Karpas-422 (cell line): ENCODE measurements at regions not wholly inside any gene's neighbourhood (a gene's known extent, or its start where the extent isn't known, plus 50 kb on each side); places are given as distances from the start of the nearest gene placed in this dataset.

Experiments
- DNase-seq: peaks from one replicate; pipeline ENCODE4 v3.0.0-alpha.2; 2015
- H2AFZ ChIP-seq: fragments of 200-600 bp; sonication (generic); 2 replicates; pipeline ENCODE4 v1.6.1; 2014; ENCODE audit warnings: antibody characterized with exemption, low read length, mixed read lengths
- H3K27ac ChIP-seq: fragments of 200-600 bp; sonication (generic); 2 replicates; pipeline ENCODE4 v1.5.1; 2014; ENCODE audit warnings: mild to moderate bottlenecking, low read length, moderate library complexity
- H3K27me3 ChIP-seq: fragments of 200-600 bp; sonication (generic); 2 replicates; pipeline ENCODE4 v1.6.1; 2014; ENCODE audit warnings: low read length, mixed read lengths
- H3K36me3 ChIP-seq: fragments of 200-600 bp; sonication (generic); 2 replicates; pipeline ENCODE4 v1.6.1; 2014; ENCODE audit warnings: low read length, mixed read lengths; ENCODE audit not compliant: insufficient read depth
- H3K4me1 ChIP-seq: fragments of 200-600 bp; sonication (generic); 2 replicates; pipeline ENCODE4 v1.6.1; 2014; ENCODE audit warnings: mild to moderate bottlenecking, low read length, mixed read lengths
- H3K4me2 ChIP-seq: fragments of 200-600 bp; sonication (generic); 2 replicates; pipeline ENCODE4 v1.6.1; 2014; ENCODE audit warnings: low read length, low read depth, mild to moderate bottlenecking; ENCODE audit not compliant: poor library complexity, severe bottlenecking
- H3K4me3 ChIP-seq: fragments of 200-600 bp; sonication (generic); 2 replicates; pipeline ENCODE4 v1.5.1; 2014; ENCODE audit warnings: mild to moderate bottlenecking, antibody characterized with exemption, low read length, mixed read lengths
- H3K79me2 ChIP-seq: fragments of 200-600 bp; sonication (generic); 2 replicates; pipeline ENCODE4 v1.6.1; 2014; ENCODE audit warnings: mild to moderate bottlenecking, low read length, mixed read lengths
- H3K9ac ChIP-seq: fragments of 200-600 bp; sonication (generic); 2 replicates; pipeline ENCODE4 v1.6.0; 2014; ENCODE audit warnings: low read length
- H3K9me2 ChIP-seq: fragments of 200-600 bp; sonication (generic), shearing (Covaris generic); replicated peaks from 2 replicates; pipeline ENCODE4 v1.6.0; 2014; ENCODE audit warnings: mild to moderate bottlenecking, low read length, moderate library complexity; ENCODE audit not compliant: insufficient read depth
- H3K9me3 ChIP-seq: fragments of 300-700, 200-600 bp; sonication (generic); 2 replicates; pipeline ENCODE4 v1.6.1; 2014; ENCODE audit warnings: low read length, mixed read lengths
- H4K20me1 ChIP-seq: fragments of 200-600 bp; sonication (generic); 2 replicates; pipeline ENCODE4 v1.6.1; 2014; ENCODE audit warnings: mild to moderate bottlenecking, antibody characterized with exemption, low read length, low read depth; ENCODE audit not compliant: insufficient read depth

DNA sequence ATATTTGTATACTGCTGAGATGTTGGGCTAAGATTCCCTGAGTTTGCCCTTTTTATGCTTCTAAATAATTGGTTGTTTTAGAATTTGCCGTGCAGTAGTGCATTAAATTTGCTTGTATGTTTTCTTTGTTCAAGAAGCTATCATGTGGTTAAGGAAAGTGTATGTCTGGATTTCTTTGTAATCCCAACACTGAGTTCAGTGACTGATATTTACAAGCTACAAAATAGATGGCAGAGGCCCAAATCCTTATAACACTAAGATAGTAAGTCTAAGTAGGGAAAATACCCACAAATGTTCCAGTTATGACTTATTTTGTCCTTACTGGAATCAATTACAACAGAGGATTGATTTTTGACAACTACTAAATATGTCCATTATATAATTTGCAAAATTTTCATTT is 435.0 kb upstream of the KLF12 start:
- DNase-seq, result no peak
- no peaks in the 10 kb centered on the region for H3K79me2 ChIP-seq
- H2AFZ ChIP-seq, result no peak overlapping the region
- H3K4me2 ChIP-seq, result no peak overlapping the region
- H3K4me3 ChIP-seq, result no peak overlapping the region
- H3K27ac ChIP-seq, result no peak overlapping the region
- H4K20me1 ChIP-seq, result no peaks in the 10 kb centered on the region
- H3K9ac ChIP-seq, result no peak overlapping the region
- no peaks in the 10 kb centered on the region for H3K36me3 ChIP-seq
- no peaks in the 10 kb centered on the region for H3K27me3 ChIP-seq
- H3K4me1 ChIP-seq, result no peaks in the 10 kb centered on the region
- H3K9me3 ChIP-seq, result no peaks in the 10 kb centered on the region
- H3K9me2 ChIP-seq, result no peaks in the 10 kb centered on the region

DNA sequence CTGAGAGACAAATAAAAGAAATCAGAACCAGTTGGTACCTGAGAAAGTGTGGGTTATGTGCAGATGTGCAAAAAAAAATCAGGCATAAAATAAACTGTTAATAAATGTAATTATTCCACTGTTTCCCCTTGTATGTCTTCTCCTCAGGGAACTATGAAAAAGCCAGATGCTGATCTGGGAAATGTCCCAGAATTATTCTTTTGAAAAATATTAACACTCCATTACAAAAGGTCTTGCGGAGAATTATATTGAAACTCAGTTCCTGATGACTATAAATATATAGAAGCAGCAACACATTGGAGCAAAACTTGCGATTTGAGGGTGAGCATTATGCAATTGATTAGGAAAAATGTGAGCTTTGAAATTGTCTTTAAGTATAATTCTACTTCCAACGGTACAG is 433.3 kb upstream of the KLF12 start:
- H3K4me1 ChIP-seq, result no peaks in the 10 kb centered on the region
- H3K9me3 ChIP-seq, result no peaks in the 10 kb centered on the region
- H3K27ac ChIP-seq, result no peak overlapping the region
- no peaks in the 10 kb centered on the region for H3K27me3 ChIP-seq
- no peak overlapping the region for H3K4me2 ChIP-seq
- no peaks in the 10 kb centered on the region for H4K20me1 ChIP-seq
- no peak overlapping the region for H3K4me3 ChIP-seq
- no peak overlapping the region for H2AFZ ChIP-seq
- DNase-seq, result no peak
- no peaks in the 10 kb centered on the region for H3K36me3 ChIP-seq
- no peaks in the 10 kb centered on the region for H3K79me2 ChIP-seq
- no peaks in the 10 kb centered on the region for H3K9me2 ChIP-seq
- H3K9ac ChIP-seq, result no peak overlapping the region

DNA sequence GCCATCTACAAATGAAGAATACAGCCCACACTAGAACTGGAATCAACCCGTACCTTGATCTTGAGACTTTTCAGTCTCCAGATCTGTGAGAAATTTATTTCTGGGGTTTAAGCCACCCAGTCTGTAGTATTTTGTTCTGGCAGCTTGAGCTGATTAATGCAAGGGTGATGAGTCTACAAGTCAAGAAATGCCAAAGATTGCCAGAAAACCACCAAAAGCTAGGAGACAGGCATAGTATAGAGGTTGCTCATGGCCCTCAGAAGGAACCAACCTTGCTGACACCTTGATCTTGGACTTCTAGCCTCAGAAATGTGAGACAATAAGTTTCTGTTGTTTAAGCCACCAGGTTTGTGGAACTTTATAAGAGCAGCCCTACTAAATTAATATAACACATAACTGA is 428.2 kb upstream of the KLF12 start:
- no peaks in the 10 kb centered on the region for H3K4me1 ChIP-seq
- H3K4me2 ChIP-seq, result no peak overlapping the region
- no peaks in the 10 kb centered on the region for H3K79me2 ChIP-seq
- H3K9ac ChIP-seq, result no peak overlapping the region
- H3K9me3 ChIP-seq, result no peaks in the 10 kb centered on the region
- H3K4me3 ChIP-seq, result no peak overlapping the region
- H3K27me3 ChIP-seq, result no peaks in the 10 kb centered on the region
- H3K36me3 ChIP-seq, result no peaks in the 10 kb centered on the region
- H3K9me2 ChIP-seq, result no peaks in the 10 kb centered on the region
- H2AFZ ChIP-seq, result no peak overlapping the region
- DNase-seq, result no peak
- H3K27ac ChIP-seq, result no peak overlapping the region
- H4K20me1 ChIP-seq, result no peaks in the 10 kb centered on the region

GRCh38 chr13:74561155-74561554 is 427.0 kb upstream of the KLF12 start:
- no peak for DNase-seq
- H3K9me3 ChIP-seq, result no peaks in the 10 kb centered on the region
- no peak overlapping the region for H3K4me2 ChIP-seq
- no peaks in the 10 kb centered on the region for H3K79me2 ChIP-seq
- no peak overlapping the region for H3K4me3 ChIP-seq
- H2AFZ ChIP-seq, result no peak overlapping the region
- H3K9ac ChIP-seq, result no peak overlapping the region
- no peaks in the 10 kb centered on the region for H3K27me3 ChIP-seq
- no peaks in the 10 kb centered on the region for H3K36me3 ChIP-seq
- no peaks in the 10 kb centered on the region for H3K9me2 ChIP-seq
- no peaks in the 10 kb centered on the region for H4K20me1 ChIP-seq
- no peak overlapping the region for H3K27ac ChIP-seq
- no peaks in the 10 kb centered on the region for H3K4me1 ChIP-seq

- H3K27ac ChIP-seq, result no peak overlapping the region
Observed at GRCh38 chr13:74560325-74560724, 426.1 kb upstream of the KLF12 start.

DNA sequence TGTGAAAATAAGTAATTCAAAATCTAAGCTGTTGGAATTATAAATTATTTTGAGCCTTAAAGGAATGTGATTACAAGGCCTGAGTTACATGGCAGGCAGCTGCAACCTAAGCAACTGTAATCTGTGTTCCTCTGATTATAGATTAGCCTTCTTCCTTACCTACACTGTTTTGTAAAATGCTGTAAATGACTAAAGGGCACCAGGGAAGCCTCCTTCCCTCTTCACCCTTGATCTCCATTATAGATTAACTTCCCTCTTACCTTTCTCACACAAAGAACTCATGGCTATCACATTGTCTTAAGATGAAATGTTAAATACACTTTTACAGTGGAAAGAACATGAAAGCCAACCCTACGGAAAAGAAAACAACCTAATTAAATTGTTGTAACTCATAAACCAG is 423.7 kb upstream of the KLF12 start:
- no peaks in the 10 kb centered on the region for H3K27me3 ChIP-seq
- H3K4me1 ChIP-seq, result no peaks in the 10 kb centered on the region
- no peak overlapping the region for H3K27ac ChIP-seq
- no peaks in the 10 kb centered on the region for H3K79me2 ChIP-seq
- H3K36me3 ChIP-seq, result no peaks in the 10 kb centered on the region
- no peak overlapping the region for H3K4me2 ChIP-seq
- no peak overlapping the region for H2AFZ ChIP-seq
- no peaks in the 10 kb centered on the region for H4K20me1 ChIP-seq
- H3K4me3 ChIP-seq, result no peak overlapping the region
- no peak for DNase-seq
- H3K9me3 ChIP-seq, result no peaks in the 10 kb centered on the region
- H3K9ac ChIP-seq, result no peak overlapping the region
- no peaks in the 10 kb centered on the region for H3K9me2 ChIP-seq

More at GRCh38 chr13:74560325-74560724, 426.1 kb upstream of the KLF12 start:
- Histone ChIP-seq H2AFZ (no peak overlapping the region), H3K9me2 (no peaks in the 10 kb centered on the region), H3K4me2 (no peak overlapping the region), H3K4me3 (no peak overlapping the region), H3K9ac (no peak overlapping the region), H3K36me3 (no peaks in the 10 kb centered on the region), H3K27me3 (no peaks in the 10 kb centered on the region), H3K9me3 (no peaks in the 10 kb centered on the region), H4K20me1 (no peaks in the 10 kb centered on the region), H3K4me1 (no peaks in the 10 kb centered on the region), H3K79me2 (no peaks in the 10 kb centered on the region)
- no peak for DNase-seq

- H4K20me1 ChIP-seq, result no peaks in the 10 kb centered on the region
- H3K4me3 ChIP-seq, result no peak overlapping the region
- H3K36me3 ChIP-seq, result no peaks in the 10 kb centered on the region
- H3K27ac ChIP-seq, result no peak overlapping the region
- no peaks in the 10 kb centered on the region for H3K9me2 ChIP-seq
- no peaks in the 10 kb centered on the region for H3K27me3 ChIP-seq
- no peak overlapping the region for H3K4me2 ChIP-seq
- no peak overlapping the region for H3K9ac ChIP-seq
- H3K4me1 ChIP-seq, result no peaks in the 10 kb centered on the region
- H2AFZ ChIP-seq, result no peak overlapping the region
- no peak for DNase-seq
- no peaks in the 10 kb centered on the region for H3K9me3 ChIP-seq
- no peaks in the 10 kb centered on the region for H3K79me2 ChIP-seq
Observed at GRCh38 chr13:74555651-74556420, 421.6 kb upstream of the KLF12 start.

GRCh38 chr13:74555276-74555625 is 421.0 kb upstream of the KLF12 start:
- H2AFZ ChIP-seq, result no peak overlapping the region
- no peak overlapping the region for H3K27ac ChIP-seq
- H4K20me1 ChIP-seq, result no peaks in the 10 kb centered on the region
- no peaks in the 10 kb centered on the region for H3K27me3 ChIP-seq
- H3K9ac ChIP-seq, result no peak overlapping the region
- H3K79me2 ChIP-seq, result no peaks in the 10 kb centered on the region
- H3K36me3 ChIP-seq, result no peaks in the 10 kb centered on the region
- no peaks in the 10 kb centered on the region for H3K4me1 ChIP-seq
- DNase-seq, result no peak
- H3K4me3 ChIP-seq, result no peak overlapping the region
- H3K9me2 ChIP-seq, result no peaks in the 10 kb centered on the region
- no peak overlapping the region for H3K4me2 ChIP-seq
- H3K9me3 ChIP-seq, result no peaks in the 10 kb centered on the region
